GM18505 (cell line): ENCODE measurements at regions not wholly inside any gene's neighbourhood (a gene's known extent, or its start where the extent isn't known, plus 50 kb on each side); places are given as distances from the start of the nearest gene placed in this dataset.
A peak's percentile ranks its signal among the peaks of the same experiment; 100 is the strongest.

Experiments used
- ATAC-seq: cut with Tn5 transposase; IDR thresholded peaks from one replicate; pipeline ENCODE4 v1.9.1; 2021; ENCODE audit not compliant: unreplicated experiment
- POLR2A ChIP-seq: IDR thresholded peaks from 4 replicates; pipeline ENCODE4 v1.6.1; 2011; ENCODE audit warnings: borderline replicate concordance; ENCODE audit not compliant: insufficient read depth, insufficient read length; ENCODE audit errors: extremely low read depth

- no peak for TF ChIP-seq POLR2A
- ATAC-seq: no peak
Observed at GRCh38 chr14:65937079-65937959, 524.8 kb downstream of the FUT8 start.

- no peak for TF ChIP-seq POLR2A
- no peak for ATAC-seq
Observed at GRCh38 chr14:65937960-65938316, 525.4 kb downstream of the FUT8 start.

GRCh38 chr14:65938738-65939137 is 526.2 kb downstream of the FUT8 start:
- no peak for ATAC-seq
- TF ChIP-seq POLR2A: no peak

GRCh38 chr14:65939184-65939583 is 526.7 kb downstream of the FUT8 start:
- no peak for ATAC-seq
- no peak for TF ChIP-seq POLR2A

- no peak for TF ChIP-seq POLR2A
- no peak for ATAC-seq
Observed at GRCh38 chr14:65940056-65940735, 527.7 kb downstream of the FUT8 start.

GRCh38 chr14:65941091-65941490 is 528.6 kb downstream of the FUT8 start:
- ATAC-seq: no peak
- TF ChIP-seq POLR2A: no peak

- ATAC-seq: no peak
Observed at GRCh38 chr14:65943150-65943549, 530.6 kb downstream of the FUT8 start.

GRCh38 chr14:65943916-65944410 is 531.4 kb downstream of the FUT8 start:
- no peak for ATAC-seq
- no peak for TF ChIP-seq POLR2A

More at GRCh38 chr14:65943150-65943549, 530.6 kb downstream of the FUT8 start:
- TF ChIP-seq POLR2A: no peak

GRCh38 chr14:65945327-65945726 is 532.8 kb downstream of the FUT8 start:
- no peak for ATAC-seq
- no peak for TF ChIP-seq POLR2A

- no peak for TF ChIP-seq POLR2A
- no peak for ATAC-seq
Observed at GRCh38 chr14:65946494-65946893, 534.0 kb downstream of the FUT8 start.

- ATAC-seq: no peak
- no peak for TF ChIP-seq POLR2A
Observed at GRCh38 chr14:65948302-65948701, 535.8 kb downstream of the FUT8 start.

GRCh38 chr14:65949711-65950516 is 536.3 kb upstream of the CCDC196 start:
- TF ChIP-seq POLR2A: no peak
- peak; percentile 70 for ATAC-seq

GRCh38 chr14:65954942-65955341 is 531.2 kb upstream of the CCDC196 start:
- no peak for ATAC-seq
- no peak for TF ChIP-seq POLR2A
